ENCODE measurements at regions not wholly inside any gene's neighbourhood (a gene's known extent, or its start where the extent isn't known, plus 50 kb on each side); places are given as distances from the start of the nearest gene placed in this dataset.

- no peak for DNase-seq
- Histone ChIP-seq H3K27ac (ENCODE audit: low read depth in 2 of 2, low read length in 1 of 2) (no peak overlapping the region), H3K4me3 (ENCODE audit: low read depth in 2 of 2, low read length in 1 of 2) (no peak overlapping the region), H3K9me2 (no peaks in the 10 kb centered on the region), H2AFZ (ENCODE audit: low read depth) (no peak overlapping the region), H3K9ac (no peak overlapping the region), H3K36me3 (replicated peaks in 1 of 2; ENCODE audit: control insufficient read depth in 1 of 2, insufficient read depth in 2 of 2, low read length in 1 of 2) (no peaks in the 10 kb centered on the region), H3K9me3 (no peaks in the 10 kb centered on the region), H3F3A (replicated peaks; ENCODE audit: insufficient read depth) (no peaks in the 10 kb centered on the region), H4K20me1 (ENCODE audit: insufficient read depth) (no peaks in the 10 kb centered on the region), H3K4me1 (ENCODE audit: control insufficient read depth in 1 of 2, insufficient read depth in 2 of 2, low read depth in 1 of 2, low read length in 1 of 2) (peaks cover 0 to 15% of the 10 kb centered on the region in 2 experiments; a peak in 1 of 4 replicates), H3K4me2 (no peak overlapping the region), H3K27me3 (ENCODE audit: insufficient read depth) (no peaks in the 10 kb centered on the region), H3K79me2 (ENCODE audit: insufficient read depth) (no peaks in the 10 kb centered on the region)
- WGBS (ENCODE audit: low lambda C conversion rate), result 20% methylated on average over 4 of the region's 4 CpGs
- TF ChIP-seq RFX5 (IDR thresholded peaks at IDR 0.05; ENCODE audit: low read length) (no peak), FOXJ3 (CRISPR knock-in tag; IDR thresholded peaks at IDR 0.05) (no peak), CTCF (IDR thresholded peaks at IDR 0.05) (no peak), YY1 (IDR thresholded peaks at IDR 0.05; ENCODE audit: low read depth) (no peak), RCOR1 (IDR thresholded peaks at IDR 0.05; ENCODE audit: low read length) (no peak), EZH2phosphoT487 (IDR thresholded peaks at IDR 0.05; ENCODE audit: borderline replicate concordance, low read depth) (no peak), FOXM1 (IDR thresholded peaks at IDR 0.05; ENCODE audit: low read depth) (no peak), FOSL2 (IDR thresholded peaks at IDR 0.05; ENCODE audit: borderline replicate concordance, low read depth) (no peak), ZBTB33 (IDR thresholded peaks at IDR 0.05; ENCODE audit: borderline replicate concordance, low read depth) (no peak), TCF12 (IDR thresholded peaks at IDR 0.05) (no peak), NFIC (IDR thresholded peaks at IDR 0.05; ENCODE audit: borderline replicate concordance) (no peak), RXRA (IDR thresholded peaks at IDR 0.05; ENCODE audit: borderline replicate concordance, low read depth) (no peak), POLR2AphosphoS5 (IDR thresholded peaks at IDR 0.05; ENCODE audit: low read depth, low read length) (no peak), IRF3 (IDR thresholded peaks at IDR 0.05; ENCODE audit: low read depth, low read length) (no peak), JUND (IDR thresholded peaks at IDR 0.05) (no peak), REST (IDR thresholded peaks at IDR 0.05; ENCODE audit: low read depth, low read length) (no peak), CHD2 (IDR thresholded peaks at IDR 0.05; ENCODE audit: low read length, partially characterized antibody) (no peak), TEAD4 (IDR thresholded peaks at IDR 0.05; ENCODE audit: borderline replicate concordance, insufficient read depth) (no peak), MAX (IDR thresholded peaks at IDR 0.05; ENCODE audit: low read depth) (no peak), MXI1 (IDR thresholded peaks at IDR 0.05; ENCODE audit: low read depth, low read length) (no peak)
- ChIA-PET CTCF (no interaction called here), POLR2A (no interaction called here)
These were observed 123.1 kb upstream of the SORCS3 start for GRCh38 chr10:104517946-104518345.
